GM23248 (cell line): ENCODE measurements at regions not wholly inside any gene's neighbourhood (a gene's known extent, or its start where the extent isn't known, plus 50 kb on each side); places are given as distances from the start of the nearest gene placed in this dataset.

Source experiments
- EZH2 ChIP-seq: fragments of 200-600 bp; sonication (generic); IDR thresholded peaks from 2 replicates; pipeline ENCODE4 v1.6.1; 2018; ENCODE audit warnings: antibody characterized with exemption, mild to moderate bottlenecking; ENCODE audit not compliant: insufficient read depth, poor library complexity, severe bottlenecking
- EZH2phosphoT487 ChIP-seq: fragments of 200-600 bp; sonication (generic); IDR thresholded peaks from 2 replicates; pipeline ENCODE4 v1.6.1; 2018; ENCODE audit warnings: antibody characterized with exemption, moderate library complexity, mild to moderate bottlenecking, low read depth; ENCODE audit not compliant: insufficient read depth

DNA sequence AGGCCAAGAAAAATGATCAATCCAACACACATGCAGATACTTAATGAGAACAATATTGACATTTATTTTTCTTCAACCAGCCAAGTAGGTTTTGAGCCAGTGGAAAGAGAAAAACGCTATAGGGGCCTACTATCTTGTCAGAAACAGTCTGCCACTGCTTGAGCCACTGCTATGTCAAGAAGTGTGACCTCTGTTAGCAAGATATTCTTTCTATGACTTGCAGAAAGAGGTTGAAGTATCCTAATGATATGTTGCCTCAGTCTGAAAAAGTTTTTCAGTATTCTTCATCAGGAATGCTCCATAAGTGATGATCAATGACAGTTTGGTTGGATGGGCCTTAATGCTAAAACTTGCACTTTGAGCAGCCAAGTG is 328.4 kb upstream of the KCND2 start:
- TF ChIP-seq EZH2 (no peak), EZH2phosphoT487 (no peak)
